DND-41 (cell line): ENCODE measurements at regions not wholly inside any gene's neighbourhood (a gene's known extent, or its start where the extent isn't known, plus 50 kb on each side); places are given as distances from the start of the nearest gene placed in this dataset.

Experiments
- ATAC-seq: fragments of 200-7000 bp; cut with Tn5 transposase; 3 replicates; pipeline ENCODE4 v1.9.1; 2021; ENCODE audit warnings: low read depth; ENCODE audit not compliant: insufficient read depth
- DNase-seq: peaks from one replicate; pipeline ENCODE4 v3.0.0-alpha.2; 2020
- H2AFZ ChIP-seq: 2 replicates; pipeline ENCODE4 v1.6.0; 2012; ENCODE audit warnings: low read depth, low read length
- H3K27ac ChIP-seq: 2 replicates; pipeline ENCODE4 v1.5.1; 2012; ENCODE audit warnings: low read length, inconsistent platforms
- H3K27me3 ChIP-seq: fragments of 200-600 bp; sonication (generic); 2 replicates; pipeline ENCODE4 v1.6.0; 2012; ENCODE audit warnings: low read length, mild to moderate bottlenecking, inconsistent platforms; ENCODE audit not compliant: insufficient read depth, poor library complexity
- H3K36me3 ChIP-seq: 2 replicates; pipeline ENCODE4 v1.5.1; 2012; ENCODE audit warnings: low read length, inconsistent platforms; ENCODE audit not compliant: insufficient read depth
- H3K4me1 ChIP-seq: 2 replicates; pipeline ENCODE4 v1.5.1; 2012; ENCODE audit warnings: mild to moderate bottlenecking, low read length; ENCODE audit not compliant: insufficient read depth
- H3K4me2 ChIP-seq: 2 replicates; pipeline ENCODE4 v1.6.0; 2012; ENCODE audit warnings: mild to moderate bottlenecking, moderate library complexity, low read length, inconsistent platforms; ENCODE audit not compliant: insufficient read depth
- H3K4me3 ChIP-seq, 2 experiments: fragments of 200-600 bp in 1 of 2; shearing (Covaris generic) in 1 of 2; 2 replicates each; pipeline ENCODE4 v1.5.1; 2012 to 2016; ENCODE audit warnings: inconsistent platforms in 2 of 2, low read length in 2 of 2, mild to moderate bottlenecking in 2 of 2, low read depth in 1 of 2, moderate library complexity in 1 of 2
- H3K79me2 ChIP-seq: 2 replicates; pipeline ENCODE4 v1.6.0; 2012; ENCODE audit warnings: low read length, inconsistent platforms; ENCODE audit not compliant: insufficient read depth
- H3K9ac ChIP-seq: 2 replicates; pipeline ENCODE4 v1.6.0; 2012; ENCODE audit warnings: low read depth, mild to moderate bottlenecking, inconsistent platforms, low read length, moderate library complexity
- H3K9me3 ChIP-seq: 2 replicates; pipeline ENCODE4 v1.5.1; 2012; ENCODE audit warnings: low read length, moderate library complexity, mild to moderate bottlenecking, inconsistent platforms; ENCODE audit not compliant: insufficient read depth, severe bottlenecking
- H4K20me1 ChIP-seq: 2 replicates; pipeline ENCODE4 v1.6.0; 2012; ENCODE audit warnings: low read length; ENCODE audit not compliant: insufficient read depth
- CTCF ChIP-seq: IDR thresholded peaks from 2 replicates; pipeline ENCODE4 v1.5.1; 2012; ENCODE audit warnings: borderline replicate concordance, low read length, moderate library complexity, mild to moderate bottlenecking; ENCODE audit not compliant: poor library complexity, severe bottlenecking; ENCODE audit errors: extremely low read depth
- EZH2 ChIP-seq: IDR thresholded peaks from 3 replicates; pipeline ENCODE4 v1.6.1; 2012; ENCODE audit warnings: borderline replicate concordance, low read depth, mild to moderate bottlenecking, moderate library complexity, low read length, inconsistent platforms; ENCODE audit not compliant: severe bottlenecking

GRCh38 chrX:95029571-95029970 lies 1355.6 kb downstream of the FAM133A start:
- ATAC-seq (no peak), DNase-seq (no peak)
- H3K79me2 ChIP-seq = no peaks in the 10 kb centered on the region
- no peak overlapping the region for H3K4me2 ChIP-seq
- no peak for TF ChIP-seq EZH2
- no peak for TF ChIP-seq CTCF
- no peaks in the 10 kb centered on the region for H3K9me3 ChIP-seq
- H3K27ac ChIP-seq = no peak overlapping the region
- H2AFZ ChIP-seq = no peak overlapping the region
- no peaks in the 10 kb centered on the region for H4K20me1 ChIP-seq
- H3K4me3 ChIP-seq = no peak overlapping the region
- H3K4me1 ChIP-seq = no peaks in the 10 kb centered on the region
- H3K27me3 ChIP-seq = no peaks in the 10 kb centered on the region
- H3K36me3 ChIP-seq = no peaks in the 10 kb centered on the region
- H3K9ac ChIP-seq = no peak overlapping the region

- TF ChIP-seq EZH2 (no peak), CTCF (no peak)
- Histone ChIP-seq H3K9me3 (no peaks in the 10 kb centered on the region), H3K4me2 (no peak overlapping the region), H3K4me3 (no peak overlapping the region), H3K36me3 (no peaks in the 10 kb centered on the region), H2AFZ (no peak overlapping the region), H3K9ac (no peak overlapping the region), H3K4me1 (no peaks in the 10 kb centered on the region), H3K27me3 (no peaks in the 10 kb centered on the region), H3K27ac (no peak overlapping the region), H4K20me1 (no peaks in the 10 kb centered on the region), H3K79me2 (no peaks in the 10 kb centered on the region)
- DNase-seq = no peak
- ATAC-seq = no peak
Measured at GRCh38 chrX:95040104-95040503, 1366.1 kb downstream of the FAM133A start.

- Histone ChIP-seq H3K9ac (no peak overlapping the region), H3K4me3 (no peak overlapping the region), H3K4me2 (no peak overlapping the region), H2AFZ (no peak overlapping the region), H3K27me3 (no peaks in the 10 kb centered on the region), H3K79me2 (no peaks in the 10 kb centered on the region), H3K27ac (no peak overlapping the region), H3K36me3 (no peaks in the 10 kb centered on the region), H4K20me1 (no peaks in the 10 kb centered on the region), H3K9me3 (no peaks in the 10 kb centered on the region), H3K4me1 (no peaks in the 10 kb centered on the region)
- TF ChIP-seq EZH2 (no peak), CTCF (no peak)
- DNase-seq (no peak), ATAC-seq (no peak)
Measured at GRCh38 chrX:95044331-95044730, 1370.3 kb downstream of the FAM133A start.

GRCh38 chrX:95055991-95056390 lies 1382.0 kb downstream of the FAM133A start:
- no peaks in the 10 kb centered on the region for H3K9me3 ChIP-seq
- H4K20me1 ChIP-seq = no peaks in the 10 kb centered on the region
- no peak overlapping the region for H3K4me2 ChIP-seq
- no peak overlapping the region for H2AFZ ChIP-seq
- H3K27me3 ChIP-seq = no peaks in the 10 kb centered on the region
- no peak overlapping the region for H3K4me3 ChIP-seq
- DNase-seq = no peak
- H3K36me3 ChIP-seq = no peaks in the 10 kb centered on the region
- TF ChIP-seq CTCF (no peak), EZH2 (no peak)
- H3K27ac ChIP-seq = no peak overlapping the region
- no peak for ATAC-seq
- no peaks in the 10 kb centered on the region for H3K4me1 ChIP-seq
- no peaks in the 10 kb centered on the region for H3K79me2 ChIP-seq
- H3K9ac ChIP-seq = no peak overlapping the region
